ENCODE measurements at regions not wholly inside any gene's neighbourhood (a gene's known extent, or its start where the extent isn't known, plus 50 kb on each side); places are given as distances from the start of the nearest gene placed in this dataset.
A peak's percentile ranks its signal among the peaks of the same experiment; 100 is the strongest.
"Not testable (repeated sequence)": the region's sequence is repeated elsewhere in the genome, so short reads cannot be mapped to it uniquely, and the experiment has no call there.

DNA sequence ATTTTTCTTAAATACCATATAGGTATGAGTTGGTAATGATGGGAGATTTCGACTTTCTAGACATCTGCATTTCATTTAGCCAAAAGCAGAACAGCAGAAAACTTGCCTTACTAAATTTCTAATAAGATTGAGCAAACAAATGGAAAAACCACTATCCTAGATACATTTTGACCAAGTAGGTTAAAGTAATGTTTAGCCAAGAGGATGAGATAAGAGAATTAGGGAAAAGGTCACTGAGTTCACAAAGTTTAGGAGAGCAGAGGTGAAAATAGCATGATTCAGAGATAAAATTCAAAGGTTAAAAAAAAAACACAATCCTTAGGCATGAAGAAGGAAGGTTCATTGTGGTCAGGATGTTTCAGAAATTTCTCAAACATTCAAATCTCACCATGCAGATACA is 450.3 kb downstream of the CD83 start:
- no peaks in the 10 kb centered on the region for H3K36me3 Mint-ChIP-seq
- no peaks in the 10 kb centered on the region for H3K4me1 Mint-ChIP-seq
- no peak for DNase-seq
- no peak for ATAC-seq
- H3K9me3 Mint-ChIP-seq = peaks cover 0 to 13% (median 0%) of the 10 kb centered on the region in 9 donors
- H3K27ac Mint-ChIP-seq = peak overlapping the region in 1 of 10 donors; percentile 26
- H3K4me3 Mint-ChIP-seq = no peak overlapping the region
- no peaks in the 10 kb centered on the region for H3K27me3 Mint-ChIP-seq
- POLR2A ChIA-PET = no interaction called here

DNA sequence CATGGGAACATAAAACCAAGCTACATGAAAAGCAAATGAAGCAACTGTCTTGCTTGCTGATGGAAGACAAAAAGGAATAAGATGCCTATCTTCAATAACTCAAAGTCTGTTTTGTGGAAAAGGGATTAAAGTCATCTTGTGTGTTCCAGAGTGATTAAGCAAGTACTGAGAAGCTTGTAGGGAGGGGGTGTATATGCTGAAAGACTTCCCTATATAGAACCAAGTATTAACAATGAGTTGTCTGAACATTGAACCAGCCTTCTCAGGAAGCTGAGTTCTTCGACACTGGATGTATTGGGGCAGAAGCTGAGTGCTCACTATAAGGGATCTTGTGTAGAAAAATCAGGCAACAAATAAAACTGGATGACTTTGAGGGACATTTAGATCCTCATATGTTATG is 451.8 kb downstream of the CD83 start:
- no peak overlapping the region for H3K4me3 Mint-ChIP-seq
- DNase-seq = no peak
- H3K27me3 Mint-ChIP-seq = no peaks in the 10 kb centered on the region
- H3K36me3 Mint-ChIP-seq = no peaks in the 10 kb centered on the region
- peaks cover 0 to 4% (median 0%) of the 10 kb centered on the region in 9 donors for H3K9me3 Mint-ChIP-seq
- H3K4me1 Mint-ChIP-seq = peaks cover 0 to 14% (median 0%) of the 10 kb centered on the region in 4 donors
- H3K27ac Mint-ChIP-seq = no peak overlapping the region
- POLR2A ChIA-PET = no interaction called here
- ATAC-seq = no peak

DNA sequence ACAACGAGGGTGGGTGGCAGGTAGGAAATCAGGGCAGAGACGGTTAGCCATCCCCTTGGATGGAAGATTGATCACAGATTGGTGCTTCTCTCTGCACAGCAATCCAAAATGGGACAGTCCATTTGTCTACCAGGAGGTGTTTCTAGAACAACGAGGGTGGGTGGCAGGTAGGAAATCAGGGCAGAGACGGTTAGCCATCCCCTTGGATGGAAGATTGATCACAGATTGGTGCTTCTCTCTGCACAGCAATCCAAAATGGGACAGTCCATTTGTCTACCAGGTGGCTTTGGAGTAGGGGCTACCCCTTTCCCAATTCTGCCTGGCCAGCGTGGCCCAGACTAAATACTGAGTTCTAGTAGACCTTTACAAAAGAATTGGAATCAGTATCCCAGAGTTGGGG is 452.3 kb downstream of the CD83 start:
- H3K4me3 Mint-ChIP-seq, POLR2A ChIA-PET, H3K36me3 Mint-ChIP-seq, H3K9me3 Mint-ChIP-seq, H3K27ac Mint-ChIP-seq, H3K27me3 Mint-ChIP-seq, DNase-seq, ATAC-seq: not testable (repeated sequence)
- H3K4me1 Mint-ChIP-seq = peaks cover 0 to 17% (median 0%) of the 10 kb centered on the region in 4 donors

DNA sequence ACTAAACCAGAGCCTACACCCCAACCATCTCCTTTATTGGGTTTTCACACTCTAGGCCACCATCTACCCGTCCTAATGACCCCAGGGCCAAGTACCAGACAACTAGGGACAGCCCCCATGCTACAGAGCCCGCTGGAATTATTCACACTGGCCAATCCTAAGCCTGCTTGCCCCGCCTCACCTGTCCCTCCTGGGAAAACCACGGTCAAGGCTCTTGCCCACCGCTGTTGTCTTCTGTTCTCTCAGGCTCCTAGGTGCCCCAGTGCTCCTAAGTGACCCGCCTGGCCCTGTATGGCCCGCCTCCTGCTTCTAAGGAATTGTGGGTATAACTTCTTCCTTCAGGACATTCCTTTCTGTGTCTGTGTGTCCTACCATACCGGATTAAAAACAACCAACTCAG is 453.4 kb downstream of the CD83 start:
- DNase-seq (no peak), ATAC-seq (no peak)
- Mint-ChIP-seq H3K27me3 (no peaks in the 10 kb centered on the region), H3K4me3 (no peak overlapping the region), H3K4me1 (peaks cover 0 to 17% (median 0%) of the 10 kb centered on the region in 4 donors), H3K27ac (no peak overlapping the region), H3K36me3 (no peaks in the 10 kb centered on the region), H3K9me3 (peaks cover 0 to 2% (median 0%) of the 10 kb centered on the region in 9 donors)
- POLR2A ChIA-PET = no interaction called here

DNA sequence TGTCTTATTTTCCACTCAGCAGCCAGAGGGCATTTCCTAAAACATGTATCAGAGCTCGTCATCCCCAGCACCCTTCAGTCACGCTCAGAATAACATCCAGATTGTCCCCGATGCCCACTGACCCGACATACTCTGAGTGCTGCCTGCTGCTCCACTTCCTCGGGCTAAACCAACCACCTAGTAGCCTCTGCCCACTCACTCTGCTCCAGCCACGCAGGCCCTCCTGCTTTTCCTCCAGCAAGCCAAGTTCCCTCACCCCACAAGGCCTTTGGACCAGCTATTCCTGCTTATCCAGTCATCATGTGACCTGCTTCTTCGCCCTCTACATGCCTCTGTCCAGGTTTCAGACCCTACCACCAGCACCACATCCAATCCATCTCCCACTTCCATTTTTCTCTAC is 454.2 kb downstream of the CD83 start:
- DNase-seq (no peak), ATAC-seq (no peak)
- POLR2A ChIA-PET = no interaction called here
- Mint-ChIP-seq H3K4me1 (peaks cover 0 to 17% (median 0%) of the 10 kb centered on the region in 4 donors), H3K4me3 (no peak overlapping the region), H3K9me3 (peaks cover 0 to 2% (median 0%) of the 10 kb centered on the region in 9 donors), H3K27me3 (no peaks in the 10 kb centered on the region), H3K27ac (no peak overlapping the region), H3K36me3 (no peaks in the 10 kb centered on the region)

- Mint-ChIP-seq H3K36me3 (no peaks in the 10 kb centered on the region), H3K4me3 (no peak overlapping the region), H3K27me3 (no peaks in the 10 kb centered on the region), H3K4me1 (peaks cover 0 to 17% (median 0%) of the 10 kb centered on the region in 4 donors), H3K27ac (no peak overlapping the region), H3K9me3 (peaks cover 0 to 2% (median 0%) of the 10 kb centered on the region in 9 donors)
- POLR2A ChIA-PET = interaction anchor here (0.6 kb wide), 1 partner anchor 106 kb away, joined by 3 read pairs; no protein-coding TSS in a partner anchor
- DNase-seq (no peak), ATAC-seq (no peak)
Measured at GRCh38 chr6:14573267-14573666, 455.7 kb downstream of the CD83 start.

- H3K27ac Mint-ChIP-seq = no peak overlapping the region
- POLR2A ChIA-PET = no interaction called here
- H3K9me3 Mint-ChIP-seq = peaks cover 0 to 2% (median 0%) of the 10 kb centered on the region in 9 donors
- no peaks in the 10 kb centered on the region for H3K36me3 Mint-ChIP-seq
- H3K27me3 Mint-ChIP-seq = no peaks in the 10 kb centered on the region
- H3K4me1 Mint-ChIP-seq = peaks cover 0 to 18% (median 0%) of the 10 kb centered on the region in 4 donors
- no peak overlapping the region for H3K4me3 Mint-ChIP-seq
- DNase-seq (no peak), ATAC-seq (no peak)
Measured at GRCh38 chr6:14573703-14574290, 456.2 kb downstream of the CD83 start.

DNA sequence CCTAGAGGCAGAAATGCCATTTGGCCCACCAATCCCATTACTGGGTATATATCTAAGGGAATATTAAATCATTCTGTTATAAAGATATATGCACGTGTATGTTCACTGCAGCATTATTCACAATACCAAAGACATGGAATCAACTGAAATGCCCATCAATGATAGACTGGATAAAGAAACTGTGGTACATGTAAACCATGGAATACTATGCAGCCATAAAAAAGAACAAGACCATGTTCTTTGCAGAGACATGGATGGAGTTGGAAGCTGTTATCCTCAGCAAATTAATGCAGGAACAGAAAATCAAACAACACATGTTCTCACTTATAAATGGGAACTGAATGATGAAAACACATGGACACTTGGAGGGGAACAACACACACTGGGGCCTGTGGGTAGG is 458.4 kb downstream of the CD83 start:
- no peaks in the 10 kb centered on the region for H3K9me3 Mint-ChIP-seq
- no peak overlapping the region for H3K4me3 Mint-ChIP-seq
- no peaks in the 10 kb centered on the region for H3K36me3 Mint-ChIP-seq
- ATAC-seq = no peak
- POLR2A ChIA-PET = interaction anchor here (0.6 kb wide), 1 partner anchor 57 kb away, joined by 3 read pairs; no protein-coding TSS in a partner anchor
- DNase-seq = no peak
- H3K27ac Mint-ChIP-seq = no peak overlapping the region
- no peaks in the 10 kb centered on the region for H3K27me3 Mint-ChIP-seq
- H3K4me1 Mint-ChIP-seq = peaks cover 0 to 21% (median 0%) of the 10 kb centered on the region in 4 donors

DNA sequence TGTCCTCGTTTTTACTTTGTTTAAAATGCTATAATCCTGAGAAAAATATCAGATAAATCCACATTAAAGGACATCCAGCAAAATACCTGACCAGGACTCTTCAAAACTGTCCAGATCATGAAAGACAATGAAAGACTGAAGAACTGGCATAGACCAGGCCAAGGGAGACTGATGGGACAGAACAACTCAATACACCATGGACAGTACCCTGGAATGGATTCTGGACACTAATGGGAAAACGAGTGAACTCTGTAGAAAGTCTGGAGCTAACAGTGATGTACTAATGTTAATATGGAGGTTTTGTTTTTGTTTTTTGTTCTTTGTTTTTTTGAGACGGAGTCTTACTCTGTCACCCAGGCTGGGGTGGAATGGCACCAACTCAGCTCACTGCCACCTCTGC is 461.4 kb downstream of the CD83 start:
- Mint-ChIP-seq H3K36me3 (peaks cover 0 to 2% (median 0%) of the 10 kb centered on the region in 3 donors), H3K27ac (no peak overlapping the region), H3K4me1 (peaks cover 0 to 10% (median 0%) of the 10 kb centered on the region in 4 donors), H3K9me3 (no peaks in the 10 kb centered on the region), H3K27me3 (no peaks in the 10 kb centered on the region), H3K4me3 (no peak overlapping the region)
- POLR2A ChIA-PET = interaction anchor here (0.8 kb wide), 1 partner anchor 10 kb away, joined by 5 read pairs; no protein-coding TSS in a partner anchor
- ATAC-seq = no peak
- DNase-seq = no peak

GRCh38 chr6:14582749-14583148 is 465.2 kb downstream of the CD83 start:
- H3K9me3 Mint-ChIP-seq = peaks cover 0 to 2% (median 0%) of the 10 kb centered on the region in 9 donors
- no peak for DNase-seq
- H3K27me3 Mint-ChIP-seq = peaks cover 0 to 3% (median 0%) of the 10 kb centered on the region in 5 donors
- no peak for ATAC-seq
- POLR2A ChIA-PET = no interaction called here
- H3K4me1 Mint-ChIP-seq = peaks cover 0 to 4% (median 0%) of the 10 kb centered on the region in 4 donors
- H3K4me3 Mint-ChIP-seq = no peak overlapping the region
- peaks cover 0 to 2% (median 0%) of the 10 kb centered on the region in 3 donors for H3K36me3 Mint-ChIP-seq
- H3K27ac Mint-ChIP-seq = no peak overlapping the region

DNA sequence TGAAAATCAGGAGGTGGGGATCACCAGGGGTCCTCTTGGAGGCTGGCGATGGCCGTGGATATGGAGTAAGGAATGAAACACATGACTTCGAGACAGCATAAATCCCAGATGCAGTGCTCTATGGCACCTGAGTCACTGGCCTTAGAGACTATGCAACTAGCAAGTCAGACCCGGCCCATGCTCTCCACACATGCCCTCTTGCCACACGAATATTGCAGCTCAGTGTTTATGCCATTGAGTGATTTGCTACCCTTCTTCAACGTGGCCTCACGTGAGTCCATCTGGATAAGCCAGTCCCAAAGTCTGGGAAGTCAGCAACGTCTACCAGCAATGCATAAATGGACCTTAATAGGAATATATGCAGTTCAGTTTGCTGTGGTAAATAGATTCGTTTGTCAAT is 466.3 kb downstream of the CD83 start:
- POLR2A ChIA-PET = no interaction called here
- Mint-ChIP-seq H3K36me3 (peaks cover 0 to 2% (median 0%) of the 10 kb centered on the region in 3 donors), H3K27me3 (peaks cover 0 to 3% (median 0%) of the 10 kb centered on the region in 5 donors), H3K4me3 (no peak overlapping the region), H3K9me3 (peaks cover 0 to 2% (median 0%) of the 10 kb centered on the region in 9 donors), H3K4me1 (peaks cover 0 to 3% (median 0%) of the 10 kb centered on the region in 4 donors), H3K27ac (no peak overlapping the region)
- ATAC-seq (no peak), DNase-seq (no peak)

DNA sequence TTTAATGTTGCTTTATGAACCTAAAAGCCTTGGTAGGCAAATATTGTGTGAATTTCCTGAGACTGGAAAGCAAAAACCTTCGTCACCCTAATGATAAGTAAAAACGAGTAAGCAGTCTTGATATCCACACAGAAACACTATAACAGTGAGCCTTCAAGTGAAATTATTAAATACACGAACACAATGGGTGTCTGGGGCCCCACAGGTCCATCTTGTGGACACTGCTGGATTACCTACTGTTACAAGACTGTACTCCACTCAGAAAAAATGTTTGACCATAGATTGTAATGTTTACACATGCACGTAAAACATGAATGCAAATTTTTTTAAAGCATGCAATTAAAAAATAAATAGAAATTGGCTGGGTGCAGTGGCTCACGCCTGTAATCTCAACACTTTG is 466.9 kb downstream of the CD83 start:
- peaks cover 0 to 2% (median 0%) of the 10 kb centered on the region in 3 donors for H3K36me3 Mint-ChIP-seq
- POLR2A ChIA-PET = no interaction called here
- DNase-seq (no peak), ATAC-seq (no peak)
- H3K4me3 Mint-ChIP-seq = no peak overlapping the region
- H3K4me1 Mint-ChIP-seq = no peaks in the 10 kb centered on the region
- H3K27ac Mint-ChIP-seq = no peak overlapping the region
- H3K27me3 Mint-ChIP-seq = peaks cover 0 to 3% (median 0%) of the 10 kb centered on the region in 5 donors
- H3K9me3 Mint-ChIP-seq = peaks cover 0 to 2% (median 0%) of the 10 kb centered on the region in 9 donors

- Mint-ChIP-seq H3K4me3 (no peak overlapping the region), H3K27ac (no peak overlapping the region), H3K27me3 (peaks cover 0 to 3% (median 0%) of the 10 kb centered on the region in 5 donors), H3K9me3 (peaks cover 0 to 2% (median 0%) of the 10 kb centered on the region in 9 donors), H3K4me1 (no peaks in the 10 kb centered on the region), H3K36me3 (peaks cover 0 to 2% (median 0%) of the 10 kb centered on the region in 3 donors)
- POLR2A ChIA-PET = no interaction called here
- no peak for DNase-seq
- no peak for ATAC-seq
Measured at GRCh38 chr6:14585689-14586088, 468.1 kb downstream of the CD83 start.

- Mint-ChIP-seq H3K4me1 (no peaks in the 10 kb centered on the region), H3K27ac (no peak overlapping the region), H3K4me3 (no peak overlapping the region), H3K36me3 (no peaks in the 10 kb centered on the region), H3K9me3 (peaks cover 0 to 2% (median 0%) of the 10 kb centered on the region in 9 donors), H3K27me3 (peaks cover 0 to 3% (median 0%) of the 10 kb centered on the region in 5 donors)
- ATAC-seq (no peak), DNase-seq (no peak)
- POLR2A ChIA-PET = interaction anchor here (0.8 kb wide), 1 partner anchor 10 kb away, joined by 5 read pairs; no protein-coding TSS in a partner anchor
Measured at GRCh38 chr6:14589175-14589574, 471.6 kb downstream of the CD83 start.

Data from naive thymus-derived CD8-positive, alpha-beta T cell (primary cell).